GM21786 (cell line): ENCODE measurements at regions not wholly inside any gene's neighbourhood (a gene's known extent, or its start where the extent isn't known, plus 50 kb on each side); places are given as distances from the start of the nearest gene placed in this dataset.

ENCODE experiments used
- ATAC-seq: cut with Tn5 transposase; IDR thresholded peaks from one replicate; pipeline ENCODE4 v1.9.1; 2021; ENCODE audit not compliant: unreplicated experiment

- no peak for ATAC-seq
These were observed 356.4 kb downstream of the TDRD15 start for GRCh38 chr2:21480162-21480561.

- no peak for ATAC-seq
These were observed 360.9 kb downstream of the TDRD15 start for GRCh38 chr2:21484643-21485042.

- peak; percentile 68 for ATAC-seq
These were observed 362.7 kb downstream of the TDRD15 start for GRCh38 chr2:21486445-21486844.

GRCh38 chr2:21489080-21489479, 365.3 kb downstream of the TDRD15 start:
- ATAC-seq = no peak

GRCh38 chr2:21498016-21498415, 374.2 kb downstream of the TDRD15 start:
- ATAC-seq = no peak

GRCh38 chr2:21500401-21500945, 376.7 kb downstream of the TDRD15 start:
- no peak for ATAC-seq

- no peak for ATAC-seq
These were observed 377.7 kb downstream of the TDRD15 start for GRCh38 chr2:21501376-21502027.

- ATAC-seq = no peak
These were observed 392.1 kb downstream of the TDRD15 start for GRCh38 chr2:21515903-21516302.

- no peak for ATAC-seq
These were observed 395.6 kb downstream of the TDRD15 start for GRCh38 chr2:21519412-21519811.

- ATAC-seq = no peak
These were observed 396.1 kb downstream of the TDRD15 start for GRCh38 chr2:21519821-21520220.

- no peak for ATAC-seq
These were observed 412.1 kb downstream of the TDRD15 start for GRCh38 chr2:21535826-21536225.

- ATAC-seq = no peak
These were observed 415.9 kb downstream of the TDRD15 start for GRCh38 chr2:21539685-21540084.

- no peak for ATAC-seq
These were observed 419.9 kb downstream of the TDRD15 start for GRCh38 chr2:21543630-21544029.

- no peak for ATAC-seq
These were observed 420.6 kb downstream of the TDRD15 start for GRCh38 chr2:21544392-21544791.

GRCh38 chr2:21552981-21553380, 429.2 kb downstream of the TDRD15 start:
- no peak for ATAC-seq

- no peak for ATAC-seq
These were observed 435.6 kb downstream of the TDRD15 start for GRCh38 chr2:21559351-21559750.

- ATAC-seq = no peak
These were observed 438.2 kb downstream of the TDRD15 start for GRCh38 chr2:21561965-21562364.

GRCh38 chr2:21567395-21567794, 443.6 kb downstream of the TDRD15 start:
- no peak for ATAC-seq

- no peak for ATAC-seq
These were observed 447.9 kb downstream of the TDRD15 start for GRCh38 chr2:21571686-21572085.

- no peak for ATAC-seq
These were observed 456.6 kb downstream of the TDRD15 start for GRCh38 chr2:21580391-21580790.

GRCh38 chr2:21585881-21586280, 462.1 kb downstream of the TDRD15 start:
- no peak for ATAC-seq

GRCh38 chr2:21590026-21590690, 466.4 kb downstream of the TDRD15 start:
- no peak for ATAC-seq

GRCh38 chr2:21591926-21592325, 468.2 kb downstream of the TDRD15 start:
- no peak for ATAC-seq
